ENCODE measurements at regions not wholly inside any gene's neighbourhood (a gene's known extent, or its start where the extent isn't known, plus 50 kb on each side); places are given as distances from the start of the nearest gene placed in this dataset.
"Not testable (repeated sequence)": the region's sequence is repeated elsewhere in the genome, so short reads cannot be mapped to it uniquely, and the experiment has no call there.

DNA sequence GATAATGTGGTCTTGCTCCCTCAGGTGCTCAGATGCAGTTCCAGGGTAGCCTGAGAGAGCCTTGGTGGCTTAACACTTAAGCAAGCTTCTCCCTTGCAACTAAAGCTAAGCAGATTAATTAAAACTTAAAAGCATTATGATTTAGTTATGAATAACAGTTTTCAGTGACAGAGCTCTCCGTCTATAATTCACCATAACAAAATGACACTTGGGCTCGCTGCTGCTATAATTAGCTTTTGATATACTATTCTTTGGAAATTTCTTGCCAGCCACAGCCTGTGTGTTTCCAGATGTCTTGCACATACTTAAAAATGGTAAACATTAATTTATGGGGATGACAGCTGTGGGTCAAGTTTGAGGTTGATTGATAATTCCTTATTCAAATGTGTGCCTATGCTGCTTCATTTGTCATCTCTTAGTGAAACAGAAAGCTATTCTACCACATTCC is 380.5 kb downstream of the TFAP2B start:
- TF ChIP-seq, protein P1, sequence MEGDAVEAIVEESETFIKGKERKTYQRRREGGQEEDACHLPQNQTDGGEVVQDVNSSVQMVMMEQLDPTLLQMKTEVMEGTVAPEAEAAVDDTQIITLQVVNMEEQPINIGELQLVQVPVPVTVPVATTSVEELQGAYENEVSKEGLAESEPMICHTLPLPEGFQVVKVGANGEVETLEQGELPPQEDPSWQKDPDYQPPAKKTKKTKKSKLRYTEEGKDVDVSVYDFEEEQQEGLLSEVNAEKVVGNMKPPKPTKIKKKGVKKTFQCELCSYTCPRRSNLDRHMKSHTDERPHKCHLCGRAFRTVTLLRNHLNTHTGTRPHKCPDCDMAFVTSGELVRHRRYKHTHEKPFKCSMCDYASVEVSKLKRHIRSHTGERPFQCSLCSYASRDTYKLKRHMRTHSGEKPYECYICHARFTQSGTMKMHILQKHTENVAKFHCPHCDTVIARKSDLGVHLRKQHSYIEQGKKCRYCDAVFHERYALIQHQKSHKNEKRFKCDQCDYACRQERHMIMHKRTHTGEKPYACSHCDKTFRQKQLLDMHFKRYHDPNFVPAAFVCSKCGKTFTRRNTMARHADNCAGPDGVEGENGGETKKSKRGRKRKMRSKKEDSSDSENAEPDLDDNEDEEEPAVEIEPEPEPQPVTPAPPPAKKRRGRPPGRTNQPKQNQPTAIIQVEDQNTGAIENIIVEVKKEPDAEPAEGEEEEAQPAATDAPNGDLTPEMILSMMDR (IDR thresholded peaks at IDR 0.05; ENCODE audit: unreplicated experiment in 3 of 3), result no peak
- H3K36me3 Mint-ChIP-seq (ENCODE audit: low read depth), result no peaks in the 10 kb centered on the region
- no peak overlapping the region for H3K4me3 Mint-ChIP-seq

DNA sequence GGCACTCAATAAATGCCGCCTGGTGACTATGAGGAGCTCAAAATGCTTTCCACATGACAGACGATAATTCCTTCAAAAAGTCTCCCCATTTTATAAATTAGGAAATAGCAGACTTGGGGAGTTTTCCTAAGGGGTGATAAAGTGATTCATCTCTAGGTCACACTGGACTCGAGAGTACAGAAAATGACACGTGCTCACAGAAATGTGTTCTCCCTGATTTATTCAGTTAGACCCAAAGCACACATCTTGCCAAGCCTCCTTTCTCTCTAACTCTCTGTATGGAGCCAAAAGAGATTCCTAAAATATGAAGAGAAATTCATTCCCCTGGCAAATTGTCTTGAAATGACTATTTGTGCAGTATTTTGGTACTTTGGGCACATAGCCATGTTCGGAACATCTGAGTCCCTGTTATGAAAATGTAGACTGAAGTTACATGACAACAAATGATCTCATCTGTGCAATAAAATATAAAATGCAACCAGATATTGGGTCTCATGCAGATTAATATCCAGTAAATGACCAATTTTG is 381.1 kb downstream of the TFAP2B start:
- H3K4me1 Mint-ChIP-seq, result peaks cover 7% of the 10 kb centered on the region
- H3K27me3 Mint-ChIP-seq (ENCODE audit: low read depth), result no peaks in the 10 kb centered on the region

More for the DNA sequence above, 380.5 kb downstream of the TFAP2B start:
- H3K9me3 Mint-ChIP-seq, result no peaks in the 10 kb centered on the region
- H3K27me3 Mint-ChIP-seq (ENCODE audit: low read depth), result no peaks in the 10 kb centered on the region
- H3K4me1 Mint-ChIP-seq, result peaks cover 7% of the 10 kb centered on the region
- H3K27ac Mint-ChIP-seq, result no peak overlapping the region

DNA sequence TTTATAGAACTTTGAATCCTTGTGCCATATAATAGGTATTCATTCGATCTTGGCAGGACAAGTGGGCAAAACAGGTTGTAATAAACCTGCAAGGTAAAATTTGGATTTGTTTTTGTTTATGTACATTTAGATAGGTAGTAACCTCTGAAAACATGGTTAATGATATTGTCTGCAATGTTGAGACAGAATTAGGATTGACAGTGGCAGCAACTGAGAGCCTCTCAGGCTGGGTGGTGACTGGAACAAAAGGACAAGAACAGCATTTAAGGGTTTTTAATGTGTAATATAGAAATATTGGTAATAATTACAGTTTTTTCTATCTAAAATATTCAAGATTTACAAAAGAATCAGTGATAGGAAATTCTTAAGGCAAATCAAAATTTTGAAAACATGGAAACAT is 382.0 kb downstream of the TFAP2B start:
- Mint-ChIP-seq H3K27me3 (ENCODE audit: low read depth) (no peaks in the 10 kb centered on the region), H3K4me3 (no peak overlapping the region), H3K9me3 (no peaks in the 10 kb centered on the region), H3K4me1 (peaks cover 7% of the 10 kb centered on the region), H3K36me3 (ENCODE audit: low read depth) (no peaks in the 10 kb centered on the region), H3K27ac (no peak overlapping the region)
- TF ChIP-seq, protein P1 (IDR thresholded peaks at IDR 0.05; ENCODE audit: unreplicated experiment in 3 of 3), result no peak

More for the DNA sequence above, 381.1 kb downstream of the TFAP2B start:
- H3K36me3 Mint-ChIP-seq (ENCODE audit: low read depth), result no peaks in the 10 kb centered on the region
- TF ChIP-seq, protein P1 (IDR thresholded peaks at IDR 0.05; ENCODE audit: unreplicated experiment in 3 of 3), result no peak
- H3K9me3 Mint-ChIP-seq, result no peaks in the 10 kb centered on the region
- no peak overlapping the region for H3K4me3 Mint-ChIP-seq
- H3K27ac Mint-ChIP-seq, result no peak overlapping the region

DNA sequence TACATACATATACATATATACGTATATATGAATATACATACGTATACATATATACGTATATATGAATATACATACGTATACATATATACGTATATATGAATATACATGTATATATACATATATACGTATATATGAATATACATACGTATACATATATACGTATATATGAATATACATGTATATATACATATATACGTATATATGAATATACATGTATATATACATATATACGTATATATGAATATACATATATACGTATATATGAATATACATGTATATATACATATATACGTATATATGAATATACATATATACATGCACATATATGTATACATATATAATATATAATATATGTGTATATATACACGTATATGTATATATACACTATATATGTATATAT is 384.0 kb downstream of the TFAP2B start:
- not testable (repeated sequence) for H3K4me1 Mint-ChIP-seq; H3K4me3 Mint-ChIP-seq; H3K36me3 Mint-ChIP-seq (ENCODE audit: low read depth); H3K27me3 Mint-ChIP-seq (ENCODE audit: low read depth); H3K9me3 Mint-ChIP-seq; H3K27ac Mint-ChIP-seq

DNA sequence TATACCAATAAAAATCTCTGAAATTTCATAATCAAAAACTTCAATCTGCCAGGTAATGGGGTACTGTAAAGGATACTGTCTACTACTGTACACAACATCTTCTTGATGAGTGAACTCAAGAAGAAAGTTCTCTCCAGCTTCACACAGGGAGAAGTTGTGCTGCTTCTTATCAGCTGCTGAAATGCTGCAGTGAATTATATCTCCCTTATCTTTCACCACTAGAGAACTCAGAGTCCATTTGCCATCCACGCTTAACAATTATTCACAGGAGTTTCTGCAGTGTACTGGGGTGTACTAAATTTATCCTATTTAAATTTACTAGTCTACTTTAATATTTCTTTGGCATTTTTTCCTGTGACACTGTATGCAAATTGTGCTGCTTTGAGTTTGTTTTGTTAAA is 384.8 kb downstream of the TFAP2B start:
- Mint-ChIP-seq H3K36me3 (ENCODE audit: low read depth) (no peaks in the 10 kb centered on the region), H3K4me3 (no peak overlapping the region), H3K27ac (no peak overlapping the region), H3K4me1 (peaks cover 7% of the 10 kb centered on the region), H3K9me3 (no peaks in the 10 kb centered on the region), H3K27me3 (ENCODE audit: low read depth) (no peaks in the 10 kb centered on the region)
- TF ChIP-seq, protein P1 (IDR thresholded peaks at IDR 0.05; ENCODE audit: unreplicated experiment in 3 of 3), result no peak

DNA sequence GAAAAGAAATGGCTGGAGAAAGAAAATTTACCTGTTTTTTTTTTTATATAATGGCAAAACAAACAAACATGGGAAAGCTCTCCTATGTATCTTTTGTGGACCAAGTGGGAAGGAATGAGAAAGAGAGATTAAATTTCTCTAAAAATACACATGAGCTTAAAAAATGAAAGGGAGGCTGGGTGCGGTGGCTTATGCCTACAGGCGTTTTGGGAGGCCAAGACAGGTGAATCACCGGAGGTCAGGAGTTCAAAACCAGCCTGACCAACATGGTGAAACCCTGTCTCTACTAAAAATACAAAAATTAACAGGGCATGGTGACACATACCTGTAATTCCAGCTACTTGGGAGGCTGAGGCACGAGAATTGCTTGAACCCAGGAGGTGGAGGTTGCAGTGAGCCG is 388.0 kb downstream of the TFAP2B start:
- H3K4me3 Mint-ChIP-seq; H3K9me3 Mint-ChIP-seq; H3K27ac Mint-ChIP-seq; H3K4me1 Mint-ChIP-seq; H3K27me3 Mint-ChIP-seq (ENCODE audit: low read depth); H3K36me3 Mint-ChIP-seq (ENCODE audit: low read depth): not testable (repeated sequence)

DNA sequence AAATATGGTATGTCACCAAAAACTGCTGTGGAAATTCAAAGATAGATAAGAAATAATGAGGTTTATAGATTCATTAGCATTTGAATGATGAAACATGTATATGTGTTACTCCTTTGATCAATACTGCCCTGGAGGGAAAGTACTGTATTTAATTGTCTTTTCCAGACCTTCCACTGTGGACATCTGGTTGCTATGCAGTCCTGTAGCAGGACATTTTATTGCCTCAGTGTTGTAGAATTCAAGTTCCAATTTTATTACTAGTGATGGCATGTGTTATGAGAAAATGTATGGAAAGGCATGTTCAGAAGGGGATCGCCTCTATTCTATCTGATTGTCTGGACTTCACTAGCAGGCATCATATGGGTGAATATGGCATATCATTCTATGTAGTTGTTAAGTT is 391.0 kb downstream of the TFAP2B start:
- TF ChIP-seq, protein P1 (IDR thresholded peaks at IDR 0.05; ENCODE audit: unreplicated experiment in 3 of 3), result no peak
- Mint-ChIP-seq H3K4me3 (no peak overlapping the region), H3K9me3 (no peaks in the 10 kb centered on the region), H3K4me1 (peaks cover 4% of the 10 kb centered on the region), H3K36me3 (ENCODE audit: low read depth) (no peaks in the 10 kb centered on the region), H3K27ac (no peak overlapping the region), H3K27me3 (ENCODE audit: low read depth) (peaks cover 10% of the 10 kb centered on the region)

Data from nephron (organoid).